D721Med (cell line): ENCODE measurements at regions not wholly inside any gene's neighbourhood (a gene's known extent, or its start where the extent isn't known, plus 50 kb on each side); places are given as distances from the start of the nearest gene placed in this dataset.

Source experiments
- DNase-seq: peaks from one replicate; pipeline ENCODE4 v3.0.0; 2011; ENCODE audit warnings: low spot score; ENCODE audit not compliant: insufficient read length
- FAIRE-seq: peaks from 2 replicates; lab custom pipeline; 2011; peaks lifted over from hg19 to GRCh38; lab: Jason Lieb, UNC
- CTCF ChIP-seq: IDR thresholded peaks from 2 replicates; pipeline ENCODE4 v1.5.1; 2012; ENCODE audit warnings: mild to moderate bottlenecking, control low read depth; ENCODE audit not compliant: insufficient read depth; ENCODE audit errors: missing control alignments

- TF ChIP-seq CTCF = no peak
- FAIRE-seq (no peak), DNase-seq (no peak)
Observed at GRCh38 chr12:114851981-114852380, 168.0 kb upstream of the TBX3 start.

GRCh38 chr12:114850661-114851275, 166.8 kb upstream of the TBX3 start:
- TF ChIP-seq CTCF = no peak
- no peak for FAIRE-seq
- DNase-seq = no peak

GRCh38 chr12:114848666-114849065, 164.7 kb upstream of the TBX3 start:
- no peak for TF ChIP-seq CTCF
- no peak for DNase-seq
- FAIRE-seq = no peak

GRCh38 chr12:114847441-114848035, 163.6 kb upstream of the TBX3 start:
- DNase-seq (no peak), FAIRE-seq (no peak)
- TF ChIP-seq CTCF = no peak

- TF ChIP-seq CTCF = no peak
- DNase-seq (no peak), FAIRE-seq (no peak)
Observed at GRCh38 chr12:114846771-114847170, 162.8 kb upstream of the TBX3 start.

- FAIRE-seq (no peak), DNase-seq (no peak)
- TF ChIP-seq CTCF = no peak
Observed at GRCh38 chr12:114841557-114842251, 157.7 kb upstream of the TBX3 start.

- no peak for TF ChIP-seq CTCF
- DNase-seq (no peak), FAIRE-seq (no peak)
Observed at GRCh38 chr12:114838480-114838879, 154.5 kb upstream of the TBX3 start.
